Erythroblast (primary cell): ENCODE measurements at regions not wholly inside any gene's neighbourhood (a gene's known extent, or its start where the extent isn't known, plus 50 kb on each side); places are given as distances from the start of the nearest gene placed in this dataset.

ENCODE experiments used
- GATA1 ChIP-seq: IDR thresholded peaks from 2 replicates; pipeline ENCODE4 v1.6.1; 2011; ENCODE audit warnings: low read depth, mild to moderate bottlenecking, control low read depth, low read length, moderate library complexity
- POLR2A ChIP-seq: IDR thresholded peaks from 2 replicates; pipeline ENCODE4 v1.6.1; 2011; ENCODE audit warnings: mild to moderate bottlenecking, low read length

- TF ChIP-seq POLR2A (no peak), GATA1 (no peak)
These were observed 121.2 kb downstream of the TXNL1 start for GRCh38 chr18:56517196-56517595.
